SKM-1 treated with dmso at 0.1 percent for 144 hours (cell line): ENCODE measurements at regions not wholly inside any gene's neighbourhood (a gene's known extent, or its start where the extent isn't known, plus 50 kb on each side); places are given as distances from the start of the nearest gene placed in this dataset.

Experiments
- DNase-seq: peaks from one replicate; lab custom pipeline; 2025; ENCODE audit not compliant: unreplicated experiment; lab: John Stamatoyannopoulos, UW

- no peak for DNase-seq
Measured at GRCh38 chr6:167437888-167438484, 113.1 kb downstream of the TTLL2 start.

DNA sequence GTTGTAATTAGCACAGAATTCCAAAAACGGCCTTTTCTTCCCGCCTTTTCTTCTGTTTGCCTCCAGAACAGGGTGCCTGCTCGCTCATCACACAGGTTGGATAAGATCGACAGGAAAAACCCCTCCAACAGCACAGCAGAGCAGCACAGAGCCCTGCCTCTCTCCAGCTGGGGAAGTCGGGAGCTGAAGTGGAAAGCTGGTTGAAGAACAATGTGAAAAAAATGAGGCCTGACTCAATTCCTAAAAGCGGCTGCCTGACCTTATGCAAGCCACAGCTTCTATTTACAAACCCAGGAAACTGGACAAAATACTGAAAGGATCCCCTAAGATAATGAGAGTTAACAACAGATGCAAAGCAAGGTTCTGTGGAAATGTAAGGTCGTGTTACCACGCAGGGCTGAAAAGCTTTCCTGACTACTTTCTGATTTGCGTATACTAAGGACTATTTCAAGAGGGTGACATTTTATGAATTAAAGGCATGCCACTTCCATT lies 116.9 kb downstream of the TTLL2 start:
- DNase-seq, result no peak

DNA sequence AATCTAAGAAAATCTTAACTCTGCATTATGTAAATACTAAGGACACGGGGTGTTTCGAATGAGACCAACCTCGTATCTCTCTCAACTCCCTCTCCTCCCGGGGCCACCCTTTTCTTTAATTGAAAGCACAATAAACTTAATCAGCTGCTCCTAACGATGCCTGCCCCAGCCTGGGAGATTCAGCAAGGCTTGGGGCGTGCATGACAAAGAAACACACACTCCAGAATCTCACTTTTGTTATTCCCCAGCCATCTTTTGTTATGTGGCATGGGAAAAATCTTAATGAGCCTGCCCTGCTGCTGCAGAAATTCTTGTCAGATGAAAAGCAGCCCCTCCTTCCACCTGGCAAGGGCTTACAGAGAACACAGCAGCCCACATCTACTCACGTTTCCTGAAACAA lies 117.4 kb downstream of the TTLL2 start:
- no peak for DNase-seq

DNA sequence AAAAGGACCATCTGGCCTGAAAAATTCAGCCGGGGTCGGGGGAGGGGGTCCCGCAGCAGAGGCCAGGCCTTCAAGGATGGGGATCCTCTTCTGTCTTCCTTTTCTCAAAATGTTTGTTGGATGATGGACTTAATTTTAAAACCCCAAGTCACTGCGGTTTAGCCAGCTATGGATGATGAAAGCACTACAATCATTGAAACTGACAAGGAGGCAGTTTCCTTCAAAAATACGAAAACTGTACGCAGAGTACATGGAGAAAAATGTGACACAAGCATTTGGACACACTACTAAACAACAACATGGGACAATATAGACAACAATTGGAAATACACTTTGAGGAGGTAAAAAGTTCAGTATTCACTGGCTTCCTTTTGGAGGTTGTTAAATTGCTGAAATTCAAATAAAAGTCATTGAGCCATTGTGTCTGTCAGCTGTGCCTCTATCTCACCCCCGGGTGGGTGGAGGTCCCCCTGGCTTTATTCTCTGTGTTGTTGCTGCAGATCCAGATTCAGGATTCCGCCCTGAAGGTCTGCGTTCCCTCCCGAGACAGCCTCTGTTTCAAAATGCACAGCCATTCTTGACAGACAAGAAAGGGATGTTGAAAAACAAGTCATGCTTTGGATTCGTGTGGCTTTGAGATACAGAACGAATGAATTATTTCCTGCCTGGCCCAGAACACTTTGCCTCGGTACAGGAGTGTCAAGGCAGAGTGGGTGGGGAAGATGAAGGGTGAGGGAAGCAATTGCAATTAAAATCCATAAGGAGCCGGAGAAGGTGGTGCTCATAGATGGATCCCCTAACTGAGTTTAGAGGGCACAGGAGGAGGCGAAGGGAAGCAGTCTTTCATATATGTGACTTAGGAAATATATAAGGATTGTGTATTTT lies 118.2 kb downstream of the TTLL2 start:
- DNase-seq, result no peak

DNA sequence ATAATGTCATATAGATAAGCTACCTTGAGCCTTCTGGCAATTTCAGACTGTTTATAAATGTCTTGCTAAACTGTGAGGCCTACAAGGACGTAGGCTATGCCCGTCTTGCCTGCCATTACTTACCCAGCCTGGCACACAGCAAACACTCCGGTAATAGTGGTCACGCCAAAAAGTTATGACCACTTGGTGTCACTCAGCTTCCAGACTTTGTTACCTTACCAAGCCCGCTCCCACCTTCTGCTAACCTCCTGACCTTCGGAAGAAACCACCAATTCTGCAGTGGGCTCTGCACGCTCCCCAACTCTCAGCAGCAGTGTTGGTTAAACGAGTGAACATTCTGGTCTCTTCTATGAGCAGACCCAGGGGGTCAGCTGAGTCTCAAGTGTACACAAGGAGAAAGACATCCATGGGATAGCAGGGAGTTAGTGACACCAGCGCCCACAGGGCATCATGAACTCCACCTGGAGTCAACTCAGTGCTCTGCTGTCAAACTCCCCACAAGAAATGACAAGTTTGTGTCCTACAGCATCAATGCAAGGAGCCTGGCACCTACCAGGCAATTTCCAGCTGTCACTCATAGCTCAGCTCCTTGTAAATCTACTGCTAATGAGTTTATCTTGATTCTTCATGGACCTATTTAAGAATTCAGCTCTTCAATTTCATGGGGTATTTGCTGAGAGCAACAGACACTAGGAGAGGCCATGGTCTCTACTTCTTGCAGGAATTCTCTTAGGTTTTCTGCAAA lies 119.9 kb downstream of the TTLL2 start:
- no peak for DNase-seq

- no peak for DNase-seq
Measured at GRCh38 chr6:167445568-167445967, 120.7 kb downstream of the TTLL2 start.

- DNase-seq, result no peak
Measured at GRCh38 chr6:167446046-167446445, 121.2 kb downstream of the TTLL2 start.

DNA sequence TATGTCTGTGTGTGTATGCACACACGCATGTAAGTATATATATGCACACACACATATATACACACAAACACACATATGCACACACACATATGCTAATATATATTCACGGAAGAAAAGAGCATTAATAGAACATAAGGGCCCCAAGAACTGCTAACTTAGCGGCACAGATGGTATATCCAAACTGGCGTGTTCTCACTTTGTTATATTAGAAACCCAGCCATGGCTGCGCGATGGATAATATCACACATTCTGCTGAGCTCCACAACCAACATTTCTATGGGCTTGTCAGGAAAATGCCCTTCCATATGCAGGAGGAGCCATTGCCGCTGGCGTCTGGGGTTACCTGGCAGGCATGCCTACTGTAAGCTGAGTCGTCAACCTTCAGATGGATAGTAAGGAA lies 122.1 kb downstream of the TTLL2 start:
- DNase-seq, result no peak

DNA sequence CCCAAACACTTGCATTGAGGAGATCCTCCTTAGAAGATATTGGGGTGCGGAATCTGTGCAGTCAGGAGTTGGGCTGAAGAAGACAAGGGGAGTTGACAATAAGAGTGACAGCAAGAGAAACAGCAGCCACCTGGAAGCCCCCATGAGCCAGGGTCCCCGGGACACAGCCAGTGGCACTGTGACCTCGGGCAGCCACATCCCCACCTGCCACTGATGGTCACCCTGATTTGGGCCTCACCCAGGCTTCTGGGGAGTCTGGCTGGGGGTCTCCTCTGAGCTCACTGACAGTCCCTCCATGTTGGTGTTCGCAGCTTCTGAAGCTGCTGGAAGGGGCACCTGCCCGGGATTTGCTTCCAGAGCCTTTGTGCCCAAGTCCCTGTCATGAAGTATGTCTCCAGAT lies 123.5 kb downstream of the TTLL2 start:
- no peak for DNase-seq

DNA sequence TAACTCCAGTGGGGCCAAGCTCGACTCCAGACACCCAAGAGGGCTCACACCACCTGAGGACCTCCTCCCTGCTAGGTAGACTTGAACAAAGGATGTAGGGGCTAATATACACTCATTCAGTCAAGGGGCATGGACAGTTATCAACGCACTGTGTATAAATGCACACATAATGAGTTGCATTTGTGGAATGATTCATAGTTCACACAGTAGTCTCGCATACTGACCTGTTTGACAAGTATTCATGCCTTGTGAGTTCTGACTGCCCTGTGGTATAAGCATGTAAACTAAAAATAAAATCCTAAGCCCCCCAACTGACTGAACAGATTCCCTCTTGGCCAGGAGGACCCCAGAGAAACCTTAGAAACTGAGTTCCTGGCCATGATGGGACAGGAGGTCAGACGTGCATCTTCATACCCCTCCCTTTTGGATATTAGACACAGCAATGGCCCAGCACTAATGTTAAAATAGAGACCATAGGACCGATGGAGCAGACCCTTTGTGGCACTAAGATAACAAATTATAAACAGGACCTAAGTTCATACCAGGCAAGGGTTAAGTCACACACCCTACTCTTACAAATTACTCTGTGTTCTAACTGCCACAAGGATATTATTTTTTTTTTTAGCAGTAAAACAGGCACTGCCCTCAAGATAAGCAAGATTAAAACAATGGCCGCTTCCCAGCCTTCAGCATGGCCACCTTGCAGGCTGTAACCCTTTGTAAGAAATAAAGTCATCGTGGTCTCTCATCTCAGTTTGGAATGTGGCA lies 124.4 kb downstream of the TTLL2 start:
- DNase-seq, result no peak

- no peak for DNase-seq
Measured at GRCh38 chr6:167450626-167451025, 125.7 kb downstream of the TTLL2 start.

GRCh38 chr6:167452338-167453081 lies 127.6 kb downstream of the TTLL2 start:
- no peak for DNase-seq

GRCh38 chr6:167453082-167453446 lies 128.2 kb downstream of the TTLL2 start:
- DNase-seq, result no peak

DNA sequence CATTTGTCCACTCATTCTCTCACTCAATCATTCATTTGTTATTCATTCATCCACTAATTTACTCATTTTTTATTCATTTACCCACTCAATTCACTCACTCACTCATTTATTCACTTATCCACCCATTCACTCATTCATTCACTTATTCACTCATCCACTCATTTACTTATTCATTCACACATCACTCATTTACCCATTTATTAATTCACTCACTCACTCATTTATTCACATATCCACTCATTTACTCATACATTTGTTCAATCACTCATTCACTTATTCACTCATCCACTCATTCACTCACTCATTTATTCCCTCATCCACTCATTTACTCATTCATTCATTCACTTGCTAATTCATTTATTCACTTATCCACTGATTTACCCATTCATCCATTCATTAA lies 129.1 kb downstream of the TTLL2 start:
- no peak for DNase-seq

DNA sequence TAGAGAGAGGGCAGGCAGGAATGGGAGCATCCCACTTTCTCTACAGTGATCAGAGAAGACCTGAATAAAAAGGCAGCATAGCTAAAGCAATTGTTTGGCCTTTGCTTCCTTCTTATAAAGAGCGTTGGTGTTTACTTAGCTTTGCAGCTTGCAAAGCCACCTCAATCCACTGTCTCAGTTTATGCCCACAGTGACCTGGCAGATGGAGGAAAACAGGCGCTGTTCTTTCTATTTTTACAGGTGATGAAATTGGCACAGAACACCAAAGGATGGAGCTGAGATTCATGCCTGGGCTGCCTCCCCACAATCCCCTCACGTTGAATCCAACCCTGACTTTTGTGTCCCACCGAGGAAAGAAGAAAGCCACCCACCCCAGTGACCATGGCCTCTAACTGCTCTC lies 130.5 kb downstream of the TTLL2 start:
- DNase-seq, result no peak

DNA sequence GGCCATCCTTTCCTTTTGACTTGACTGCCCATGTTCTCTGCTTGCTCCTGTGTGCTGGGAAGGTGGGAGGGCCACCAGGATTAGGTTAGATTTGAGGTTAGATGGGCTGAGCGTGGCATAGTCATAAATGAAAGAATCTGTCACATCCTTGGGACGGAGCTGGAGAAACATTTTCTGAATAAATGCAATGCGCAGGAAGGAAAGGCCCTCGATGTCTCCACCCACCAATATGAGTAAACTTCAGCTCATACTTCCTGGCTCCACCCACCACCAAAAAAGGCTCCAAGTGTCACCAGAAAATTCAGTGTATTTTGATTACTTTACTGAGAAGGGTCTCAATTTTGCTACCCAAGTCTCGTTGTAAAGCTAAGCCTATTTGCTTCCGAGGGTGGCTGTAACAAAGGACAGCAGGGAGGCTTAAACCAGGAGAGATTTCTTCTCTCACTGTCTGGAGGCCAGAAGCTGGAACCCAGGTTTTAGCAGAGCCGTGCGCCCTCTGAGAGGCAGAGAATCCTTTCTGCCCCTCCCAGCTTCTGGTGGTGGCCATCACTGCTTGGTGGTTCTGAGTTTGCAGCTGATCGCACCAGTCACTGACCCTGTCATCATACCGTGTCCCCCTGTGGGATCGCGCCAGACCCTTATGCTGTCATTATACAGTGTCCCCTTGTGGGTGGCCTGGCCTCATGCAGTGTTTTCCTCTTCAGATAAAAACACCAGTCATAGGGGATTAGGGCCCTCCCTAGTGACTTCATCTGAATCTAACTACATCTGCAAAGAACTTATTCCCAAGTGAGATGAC lies 137.8 kb downstream of the TTLL2 start:
- DNase-seq, result no peak

- DNase-seq, result no peak
Measured at GRCh38 chr6:167464177-167464576, 139.3 kb downstream of the TTLL2 start.

DNA sequence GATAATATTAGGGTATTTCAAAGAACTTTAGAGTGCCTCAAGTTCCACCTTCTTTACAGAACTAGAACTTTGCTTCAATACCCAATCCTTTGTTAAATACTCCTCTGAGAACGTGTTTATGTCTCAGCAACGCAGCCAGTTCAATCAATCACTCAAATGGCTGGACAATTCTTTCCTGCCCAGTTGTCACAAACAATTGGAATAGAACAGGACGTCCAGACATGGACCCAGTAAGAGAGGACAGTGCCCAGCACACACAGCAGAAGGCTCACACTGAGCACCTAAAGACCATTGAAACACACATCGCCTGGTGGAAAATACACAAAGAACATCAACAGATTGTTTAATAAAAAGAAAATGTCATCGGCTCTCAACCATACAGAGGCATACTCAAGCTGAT lies 140.6 kb downstream of the TTLL2 start:
- DNase-seq, result no peak

- DNase-seq, result no peak
Measured at GRCh38 chr6:167467282-167467681, 142.4 kb downstream of the TTLL2 start.
